SK-N-SH treated with all-trans-retinoic acid at 6 μM for 48 hours (cell line): ENCODE measurements at regions not wholly inside any gene's neighbourhood (a gene's known extent, or its start where the extent isn't known, plus 50 kb on each side); places are given as distances from the start of the nearest gene placed in this dataset.

ENCODE experiments used
- ATAC-seq: fragments of 200-7000 bp; cut with Tn5 transposase; 3 replicates; pipeline ENCODE4 v1.9.1; 2020; ENCODE audit warnings: mild to moderate bottlenecking, moderate library complexity
- ARNTL ChIP-seq: fragments of 450-650 bp; formaldehyde crosslinking; IDR thresholded peaks from 2 replicates; pipeline ENCODE4 v1.5.0; 2020; ENCODE audit warnings: low read depth, mild to moderate bottlenecking, moderate library complexity, borderline replicate concordance
- BACH2 ChIP-seq: fragments of 250-450 bp; sonication (Bioruptor Pico); IDR thresholded peaks from 2 replicates; pipeline ENCODE4 v1.9.0; 2021; ENCODE audit warnings: mild to moderate bottlenecking, borderline replicate concordance
- CSDC2 ChIP-seq: fragments of 250-450 bp; sonication (Bioruptor Pico); IDR thresholded peaks from 2 replicates; pipeline ENCODE4 v1.5.0; 2020; ENCODE audit warnings: mild to moderate bottlenecking, moderate library complexity
- ESRRG ChIP-seq: fragments of 250-450 bp; sonication (Bioruptor Pico); IDR thresholded peaks from 2 replicates; pipeline ENCODE4 v1.6.1; 2021; ENCODE audit warnings: mild to moderate bottlenecking
- GLIS3 ChIP-seq: fragments of 250-450 bp; sonication (Bioruptor Pico); IDR thresholded peaks from 2 replicates; pipeline ENCODE4 v1.5.0; 2020; ENCODE audit warnings: mild to moderate bottlenecking, moderate library complexity
- ISL1 ChIP-seq: fragments of 250-450 bp; sonication (Bioruptor Pico); IDR thresholded peaks from 2 replicates; pipeline ENCODE4 v2.1.2; 2022; ENCODE audit warnings: mild to moderate bottlenecking, moderate library complexity
- OSR1 ChIP-seq: fragments of 250-450 bp; sonication (Bioruptor Pico); IDR thresholded peaks from 2 replicates; pipeline ENCODE4 v1.8.0; 2022; ENCODE audit warnings: moderate library complexity, mild to moderate bottlenecking, inconsistent platforms
- PPARA ChIP-seq: fragments of 250-450 bp; sonication (Bioruptor Pico); IDR thresholded peaks from 2 replicates; pipeline ENCODE4 v1.5.0; 2020; ENCODE audit warnings: mild to moderate bottlenecking, borderline replicate concordance
- RARB ChIP-seq: fragments of 250-450 bp; sonication (Bioruptor Pico); IDR thresholded peaks from 2 replicates; pipeline ENCODE4 v1.8.0; 2021; ENCODE audit warnings: mild to moderate bottlenecking, moderate library complexity
- SNAI2 ChIP-seq: fragments of 250-450 bp; sonication (Bioruptor Pico); IDR thresholded peaks from 2 replicates; pipeline ENCODE4 v1.5.0; 2020; ENCODE audit warnings: mild to moderate bottlenecking, moderate library complexity
- TCF4 ChIP-seq: fragments of 250-450 bp; sonication (Bioruptor Pico); IDR thresholded peaks from 2 replicates; pipeline ENCODE4 v1.8.0; 2021; ENCODE audit warnings: mild to moderate bottlenecking, moderate library complexity, borderline replicate concordance
- TOX ChIP-seq: fragments of 250-450 bp; sonication (Bioruptor Pico); IDR thresholded peaks from 2 replicates; pipeline ENCODE4 v1.8.0; 2021; ENCODE audit warnings: mild to moderate bottlenecking, moderate library complexity, borderline replicate concordance
- ZFP3 ChIP-seq: fragments of 250-450 bp; sonication (Bioruptor Pico); IDR thresholded peaks from 2 replicates; pipeline ENCODE4 v1.5.0; 2020; ENCODE audit warnings: mild to moderate bottlenecking, moderate library complexity
- ZFP30 ChIP-seq: fragments of 450-650 bp; formaldehyde crosslinking; IDR thresholded peaks from 2 replicates; pipeline ENCODE4 v1.5.0; 2022; ENCODE audit warnings: mild to moderate bottlenecking, moderate library complexity
- ZNF565 ChIP-seq: fragments of 450-650 bp; formaldehyde crosslinking; conservative IDR thresholded peaks from 2 replicates; pipeline ENCODE4 v1.5.0; 2020; ENCODE audit warnings: low read depth, mild to moderate bottlenecking, moderate library complexity
- ZNF70 ChIP-seq: fragments of 450-650 bp; formaldehyde crosslinking; IDR thresholded peaks from 2 replicates; pipeline ENCODE4 v1.5.0; 2020; ENCODE audit warnings: mild to moderate bottlenecking, moderate library complexity
- ZNF8 ChIP-seq: fragments of 450-650 bp; formaldehyde crosslinking; IDR thresholded peaks from 2 replicates; pipeline ENCODE4 v1.5.0; 2020; ENCODE audit warnings: mild to moderate bottlenecking, moderate library complexity
- TF ChIP-seq, protein P1 (sequence below): fragments of 250-450 bp; sonication (Bioruptor Pico); IDR thresholded peaks from 2 replicates; pipeline ENCODE4 v1.8.0; 2020; ENCODE audit warnings: mild to moderate bottlenecking, moderate library complexity, borderline replicate concordance
- TF ChIP-seq, protein P2 (sequence below): fragments of 250-450 bp; sonication (Bioruptor Pico); IDR thresholded peaks from 2 replicates; pipeline ENCODE4 v1.8.0; 2021; ENCODE audit warnings: low read depth, mild to moderate bottlenecking, moderate library complexity, borderline replicate concordance
- TF ChIP-seq, protein P3 (sequence below): fragments of 250-450 bp; sonication (Bioruptor Pico); IDR thresholded peaks from 2 replicates; pipeline ENCODE4 v1.5.1; 2020; ENCODE audit warnings: low read depth, mild to moderate bottlenecking, moderate library complexity
- TF ChIP-seq, protein P4 (sequence below): fragments of 250-450 bp; sonication (Bioruptor Pico); IDR thresholded peaks from 2 replicates; pipeline ENCODE4 v1.5.1; 2021; ENCODE audit warnings: mild to moderate bottlenecking, moderate library complexity

DNA sequence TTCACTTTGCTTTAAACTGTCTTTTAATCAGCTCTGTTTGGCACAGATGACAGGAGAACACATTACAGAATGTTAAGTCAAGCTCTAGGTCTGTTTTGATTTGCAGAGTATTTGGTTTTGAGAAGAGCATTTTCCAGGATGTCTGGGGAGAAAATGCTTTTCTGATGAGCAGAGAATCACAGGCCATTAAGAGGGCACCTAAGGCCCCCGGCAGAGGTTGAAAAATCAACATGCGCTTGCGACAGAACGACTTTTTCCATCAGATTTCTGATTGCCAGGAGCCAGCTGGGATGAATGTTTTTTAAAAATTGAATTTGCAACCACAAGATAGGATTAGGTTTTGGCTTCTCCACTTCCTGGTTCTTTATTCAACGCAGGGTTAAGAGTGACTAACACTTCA is 304.5 kb downstream of the JRKL start (continued):
- TF ChIP-seq TOX: no peak
- TF ChIP-seq ESRRG (CRISPR knock-in tag): no peak
- peak; percentile 77 for TF ChIP-seq ISL1 (CRISPR knock-in tag)
- TF ChIP-seq, protein P1, sequence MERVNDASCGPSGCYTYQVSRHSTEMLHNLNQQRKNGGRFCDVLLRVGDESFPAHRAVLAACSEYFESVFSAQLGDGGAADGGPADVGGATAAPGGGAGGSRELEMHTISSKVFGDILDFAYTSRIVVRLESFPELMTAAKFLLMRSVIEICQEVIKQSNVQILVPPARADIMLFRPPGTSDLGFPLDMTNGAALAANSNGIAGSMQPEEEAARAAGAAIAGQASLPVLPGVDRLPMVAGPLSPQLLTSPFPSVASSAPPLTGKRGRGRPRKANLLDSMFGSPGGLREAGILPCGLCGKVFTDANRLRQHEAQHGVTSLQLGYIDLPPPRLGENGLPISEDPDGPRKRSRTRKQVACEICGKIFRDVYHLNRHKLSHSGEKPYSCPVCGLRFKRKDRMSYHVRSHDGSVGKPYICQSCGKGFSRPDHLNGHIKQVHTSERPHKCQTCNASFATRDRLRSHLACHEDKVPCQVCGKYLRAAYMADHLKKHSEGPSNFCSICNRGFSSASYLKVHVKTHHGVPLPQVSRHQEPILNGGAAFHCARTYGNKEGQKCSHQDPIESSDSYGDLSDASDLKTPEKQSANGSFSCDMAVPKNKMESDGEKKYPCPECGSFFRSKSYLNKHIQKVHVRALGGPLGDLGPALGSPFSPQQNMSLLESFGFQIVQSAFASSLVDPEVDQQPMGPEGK (CRISPR knock-in tag): no peak; the same call in 1 of the 2 replicates
- no peak for TF ChIP-seq ZFP30 (CRISPR knock-in tag)
- TF ChIP-seq, all 23 proteins: peak for 5

DNA sequence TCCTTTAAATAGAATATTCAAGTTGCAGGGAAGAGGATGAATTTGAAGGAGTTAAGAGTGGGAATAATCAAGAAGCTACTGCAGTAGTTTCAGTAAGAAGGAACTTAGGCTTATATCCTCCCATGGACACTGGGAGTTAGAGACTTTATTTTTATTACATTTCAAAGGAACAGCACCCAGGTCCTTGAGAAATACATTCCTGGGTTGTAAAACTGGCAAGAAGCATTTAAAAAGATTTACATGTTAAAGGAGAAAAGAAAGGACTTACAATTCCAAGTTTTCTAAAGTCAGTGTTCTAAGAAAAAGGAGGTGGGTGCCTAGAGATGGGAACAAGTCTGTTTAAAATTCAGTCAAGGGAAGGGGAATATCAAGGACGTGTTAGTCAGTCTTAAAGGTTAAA is 306.9 kb downstream of the JRKL start:
- TF ChIP-seq, protein P2, sequence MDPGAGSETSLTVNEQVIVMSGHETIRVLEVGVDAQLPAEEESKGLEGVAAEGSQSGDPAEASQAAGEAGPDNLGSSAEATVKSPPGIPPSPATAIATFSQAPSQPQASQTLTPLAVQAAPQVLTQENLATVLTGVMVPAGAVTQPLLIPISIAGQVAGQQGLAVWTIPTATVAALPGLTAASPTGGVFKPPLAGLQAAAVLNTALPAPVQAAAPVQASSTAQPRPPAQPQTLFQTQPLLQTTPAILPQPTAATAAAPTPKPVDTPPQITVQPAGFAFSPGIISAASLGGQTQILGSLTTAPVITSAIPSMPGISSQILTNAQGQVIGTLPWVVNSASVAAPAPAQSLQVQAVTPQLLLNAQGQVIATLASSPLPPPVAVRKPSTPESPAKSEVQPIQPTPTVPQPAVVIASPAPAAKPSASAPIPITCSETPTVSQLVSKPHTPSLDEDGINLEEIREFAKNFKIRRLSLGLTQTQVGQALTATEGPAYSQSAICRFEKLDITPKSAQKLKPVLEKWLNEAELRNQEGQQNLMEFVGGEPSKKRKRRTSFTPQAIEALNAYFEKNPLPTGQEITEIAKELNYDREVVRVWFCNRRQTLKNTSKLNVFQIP (CRISPR knock-in tag): no peak
- no peak for TF ChIP-seq SNAI2
- no peak for TF ChIP-seq ISL1 (CRISPR knock-in tag)
- no peak for TF ChIP-seq ZNF70 (CRISPR knock-in tag)
- no peak for TF ChIP-seq ARNTL (CRISPR knock-in tag)
- TF ChIP-seq, protein P3, sequence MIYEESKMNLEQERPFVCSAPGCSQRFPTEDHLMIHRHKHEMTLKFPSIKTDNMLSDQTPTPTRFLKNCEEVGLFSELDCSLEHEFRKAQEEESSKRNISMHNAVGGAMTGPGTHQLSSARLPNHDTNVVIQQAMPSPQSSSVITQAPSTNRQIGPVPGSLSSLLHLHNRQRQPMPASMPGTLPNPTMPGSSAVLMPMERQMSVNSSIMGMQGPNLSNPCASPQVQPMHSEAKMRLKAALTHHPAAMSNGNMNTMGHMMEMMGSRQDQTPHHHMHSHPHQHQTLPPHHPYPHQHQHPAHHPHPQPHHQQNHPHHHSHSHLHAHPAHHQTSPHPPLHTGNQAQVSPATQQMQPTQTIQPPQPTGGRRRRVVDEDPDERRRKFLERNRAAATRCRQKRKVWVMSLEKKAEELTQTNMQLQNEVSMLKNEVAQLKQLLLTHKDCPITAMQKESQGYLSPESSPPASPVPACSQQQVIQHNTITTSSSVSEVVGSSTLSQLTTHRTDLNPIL: no peak
- no peak for TF ChIP-seq TOX
- no peak for TF ChIP-seq ZNF565 (CRISPR knock-in tag)
- TF ChIP-seq PPARA (CRISPR knock-in tag): no peak
- no peak for TF ChIP-seq GLIS3 (CRISPR knock-in tag)
- no peak for TF ChIP-seq ZFP30 (CRISPR knock-in tag)
- no peak for TF ChIP-seq BACH2 (CRISPR knock-in tag)
- TF ChIP-seq ZNF8: no peak
- TF ChIP-seq TCF4 (CRISPR knock-in tag): no peak
- no peak for TF ChIP-seq RARB (CRISPR knock-in tag)
- no peak for TF ChIP-seq ZFP3
- TF ChIP-seq ESRRG (CRISPR knock-in tag): no peak
- no peak for TF ChIP-seq CSDC2 (CRISPR knock-in tag)
- TF ChIP-seq, all 23 proteins: peak for 0
- ATAC-seq: no peak

DNA sequence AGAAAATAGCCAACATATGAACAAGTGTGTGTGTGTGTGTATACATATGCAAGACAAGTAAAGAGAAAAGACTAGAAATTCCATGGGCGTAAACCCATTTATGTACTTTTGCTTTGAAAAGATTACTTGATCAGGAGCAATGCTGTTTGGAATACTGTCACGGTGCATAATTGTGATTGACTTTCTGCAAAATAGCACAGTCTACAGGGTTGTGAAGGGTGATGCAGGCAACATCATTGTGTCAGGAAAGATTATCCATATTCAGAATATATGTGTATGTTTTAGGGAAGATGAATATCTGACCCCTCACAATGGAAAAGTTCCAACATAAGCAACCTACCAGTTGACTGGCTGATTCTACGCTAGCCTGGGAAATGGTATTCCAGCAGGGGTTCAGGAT is 307.7 kb downstream of the JRKL start:
- TF ChIP-seq ZFP3: no peak
- no peak for TF ChIP-seq SNAI2
- TF ChIP-seq PPARA (CRISPR knock-in tag): no peak
- TF ChIP-seq ISL1 (CRISPR knock-in tag): no peak
- TF ChIP-seq ZNF70 (CRISPR knock-in tag): no peak
- TF ChIP-seq, protein P4, sequence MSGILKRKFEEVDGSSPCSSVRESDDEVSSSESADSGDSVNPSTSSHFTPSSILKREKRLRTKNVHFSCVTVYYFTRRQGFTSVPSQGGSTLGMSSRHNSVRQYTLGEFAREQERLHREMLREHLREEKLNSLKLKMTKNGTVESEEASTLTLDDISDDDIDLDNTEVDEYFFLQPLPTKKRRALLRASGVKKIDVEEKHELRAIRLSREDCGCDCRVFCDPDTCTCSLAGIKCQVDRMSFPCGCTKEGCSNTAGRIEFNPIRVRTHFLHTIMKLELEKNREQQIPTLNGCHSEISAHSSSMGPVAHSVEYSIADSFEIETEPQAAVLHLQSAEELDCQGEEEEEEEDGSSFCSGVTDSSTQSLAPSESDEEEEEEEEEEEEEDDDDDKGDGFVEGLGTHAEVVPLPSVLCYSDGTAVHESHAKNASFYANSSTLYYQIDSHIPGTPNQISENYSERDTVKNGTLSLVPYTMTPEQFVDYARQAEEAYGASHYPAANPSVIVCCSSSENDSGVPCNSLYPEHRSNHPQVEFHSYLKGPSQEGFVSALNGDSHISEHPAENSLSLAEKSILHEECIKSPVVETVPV (CRISPR knock-in tag): no peak
- no peak for TF ChIP-seq RARB (CRISPR knock-in tag)
- TF ChIP-seq, protein P2 (CRISPR knock-in tag): no peak
- TF ChIP-seq, protein P1 (CRISPR knock-in tag): no peak
- no peak for TF ChIP-seq ZNF8
- no peak for TF ChIP-seq GLIS3 (CRISPR knock-in tag)
- TF ChIP-seq TOX: no peak
- no peak for TF ChIP-seq BACH2 (CRISPR knock-in tag)
- no peak for TF ChIP-seq OSR1 (CRISPR knock-in tag)
- no peak for TF ChIP-seq TCF4 (CRISPR knock-in tag)
- TF ChIP-seq ZNF565 (CRISPR knock-in tag): no peak
- TF ChIP-seq, all 23 proteins: peak for 0
- no peak for ATAC-seq
